HepG2 (cell line): ENCODE measurements at regions not wholly inside any gene's neighbourhood (a gene's known extent, or its start where the extent isn't known, plus 50 kb on each side); places are given as distances from the start of the nearest gene placed in this dataset.

Experiments used
- ATF1 ChIP-seq: IDR thresholded peaks from 2 replicates; pipeline ENCODE4 v1.6.1; 2016; ENCODE audit warnings: mild to moderate bottlenecking, control low read depth
- ELF3 ChIP-seq: IDR thresholded peaks from 2 replicates; pipeline ENCODE4 v1.6.1; 2016; ENCODE audit warnings: missing genetic modification reagents, missing compliant biosample characterization
- PRMT3 ChIP-seq: sonication (generic); formaldehyde crosslinking; IDR thresholded peaks from 2 replicates; pipeline ENCODE4 v1.8.1; 2022; ENCODE audit warnings: low read depth, mild to moderate bottlenecking, moderate library complexity, missing genetic modification reagents, borderline replicate concordance
- RARG ChIP-seq: sonication (generic); formaldehyde crosslinking; IDR thresholded peaks from 2 replicates; pipeline ENCODE4 v1.4.0; 2020; ENCODE audit warnings: low read depth, mild to moderate bottlenecking, missing genetic modification reagents
- SAFB2 ChIP-seq: sonication (generic); formaldehyde crosslinking; IDR thresholded peaks from 2 replicates; pipeline ENCODE4 v1.5.1; 2020; ENCODE audit warnings: missing genetic modification reagents, low read depth, mild to moderate bottlenecking, borderline replicate concordance
- SKIL ChIP-seq: sonication (generic); formaldehyde crosslinking; IDR thresholded peaks from 2 replicates; pipeline ENCODE4 v1.8.0; 2022; ENCODE audit warnings: missing genetic modification reagents, mild to moderate bottlenecking, moderate library complexity, borderline replicate concordance
- THAP9 ChIP-seq: sonication (generic); formaldehyde crosslinking; IDR thresholded peaks from 2 replicates; pipeline ENCODE4; 2020; ENCODE audit warnings: missing genetic modification reagents, mild to moderate bottlenecking, borderline replicate concordance
- YEATS2 ChIP-seq: sonication (generic); formaldehyde crosslinking; IDR thresholded peaks from 2 replicates; pipeline ENCODE4 v1.4.0; 2020; ENCODE audit warnings: missing genetic modification reagents, borderline replicate concordance
- ZKSCAN8 ChIP-seq: IDR thresholded peaks from 2 replicates; pipeline ENCODE4 v1.6.1; 2016; ENCODE audit warnings: borderline replicate concordance, missing genetic modification reagents, missing compliant biosample characterization
- ZNF136 ChIP-seq: sonication (generic); formaldehyde crosslinking; IDR thresholded peaks from 2 replicates; pipeline ENCODE4 v1.8.1; 2022; ENCODE audit warnings: low read depth, mild to moderate bottlenecking, moderate library complexity, missing genetic modification reagents
- ZNF335 ChIP-seq: sonication (generic); formaldehyde crosslinking; IDR thresholded peaks from 2 replicates; pipeline ENCODE4 v1.4.0; 2020; ENCODE audit warnings: missing genetic modification reagents
- ZSCAN25 ChIP-seq: sonication (generic); formaldehyde crosslinking; IDR thresholded peaks from 2 replicates; pipeline ENCODE4 v1.8.0; 2022; ENCODE audit warnings: mild to moderate bottlenecking, missing genetic modification reagents
- TF ChIP-seq, protein P1 (sequence below): sonication (generic); formaldehyde crosslinking; conservative IDR thresholded peaks from 2 replicates; pipeline ENCODE4 v1.4.0; 2020; ENCODE audit warnings: missing genetic modification reagents
- TF ChIP-seq, protein P2 (sequence below): sonication (generic); formaldehyde crosslinking; IDR thresholded peaks from 2 replicates; pipeline ENCODE4 v1.5.1; 2020; ENCODE audit warnings: mild to moderate bottlenecking, missing genetic modification reagents, moderate library complexity

- TF ChIP-seq, protein P1, sequence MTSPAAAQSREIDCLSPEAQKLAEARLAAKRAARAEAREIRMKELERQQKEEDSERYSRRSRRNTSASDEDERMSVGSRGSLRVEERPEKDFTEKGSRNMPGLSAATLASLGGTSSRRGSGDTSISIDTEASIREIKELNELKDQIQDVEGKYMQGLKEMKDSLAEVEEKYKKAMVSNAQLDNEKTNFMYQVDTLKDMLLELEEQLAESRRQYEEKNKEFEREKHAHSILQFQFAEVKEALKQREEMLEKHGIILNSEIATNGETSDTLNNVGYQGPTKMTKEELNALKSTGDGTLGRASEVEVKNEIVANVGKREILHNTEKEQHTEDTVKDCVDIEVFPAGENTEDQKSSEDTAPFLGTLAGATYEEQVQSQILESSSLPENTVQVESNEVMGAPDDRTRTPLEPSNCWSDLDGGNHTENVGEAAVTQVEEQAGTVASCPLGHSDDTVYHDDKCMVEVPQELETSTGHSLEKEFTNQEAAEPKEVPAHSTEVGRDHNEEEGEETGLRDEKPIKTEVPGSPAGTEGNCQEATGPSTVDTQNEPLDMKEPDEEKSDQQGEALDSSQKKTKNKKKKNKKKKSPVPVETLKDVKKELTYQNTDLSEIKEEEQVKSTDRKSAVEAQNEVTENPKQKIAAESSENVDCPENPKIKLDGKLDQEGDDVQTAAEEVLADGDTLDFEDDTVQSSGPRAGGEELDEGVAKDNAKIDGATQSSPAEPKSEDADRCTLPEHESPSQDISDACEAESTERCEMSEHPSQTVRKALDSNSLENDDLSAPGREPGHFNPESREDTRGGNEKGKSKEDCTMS (CRISPR knock-in tag): no peak
- TF ChIP-seq, protein P2, sequence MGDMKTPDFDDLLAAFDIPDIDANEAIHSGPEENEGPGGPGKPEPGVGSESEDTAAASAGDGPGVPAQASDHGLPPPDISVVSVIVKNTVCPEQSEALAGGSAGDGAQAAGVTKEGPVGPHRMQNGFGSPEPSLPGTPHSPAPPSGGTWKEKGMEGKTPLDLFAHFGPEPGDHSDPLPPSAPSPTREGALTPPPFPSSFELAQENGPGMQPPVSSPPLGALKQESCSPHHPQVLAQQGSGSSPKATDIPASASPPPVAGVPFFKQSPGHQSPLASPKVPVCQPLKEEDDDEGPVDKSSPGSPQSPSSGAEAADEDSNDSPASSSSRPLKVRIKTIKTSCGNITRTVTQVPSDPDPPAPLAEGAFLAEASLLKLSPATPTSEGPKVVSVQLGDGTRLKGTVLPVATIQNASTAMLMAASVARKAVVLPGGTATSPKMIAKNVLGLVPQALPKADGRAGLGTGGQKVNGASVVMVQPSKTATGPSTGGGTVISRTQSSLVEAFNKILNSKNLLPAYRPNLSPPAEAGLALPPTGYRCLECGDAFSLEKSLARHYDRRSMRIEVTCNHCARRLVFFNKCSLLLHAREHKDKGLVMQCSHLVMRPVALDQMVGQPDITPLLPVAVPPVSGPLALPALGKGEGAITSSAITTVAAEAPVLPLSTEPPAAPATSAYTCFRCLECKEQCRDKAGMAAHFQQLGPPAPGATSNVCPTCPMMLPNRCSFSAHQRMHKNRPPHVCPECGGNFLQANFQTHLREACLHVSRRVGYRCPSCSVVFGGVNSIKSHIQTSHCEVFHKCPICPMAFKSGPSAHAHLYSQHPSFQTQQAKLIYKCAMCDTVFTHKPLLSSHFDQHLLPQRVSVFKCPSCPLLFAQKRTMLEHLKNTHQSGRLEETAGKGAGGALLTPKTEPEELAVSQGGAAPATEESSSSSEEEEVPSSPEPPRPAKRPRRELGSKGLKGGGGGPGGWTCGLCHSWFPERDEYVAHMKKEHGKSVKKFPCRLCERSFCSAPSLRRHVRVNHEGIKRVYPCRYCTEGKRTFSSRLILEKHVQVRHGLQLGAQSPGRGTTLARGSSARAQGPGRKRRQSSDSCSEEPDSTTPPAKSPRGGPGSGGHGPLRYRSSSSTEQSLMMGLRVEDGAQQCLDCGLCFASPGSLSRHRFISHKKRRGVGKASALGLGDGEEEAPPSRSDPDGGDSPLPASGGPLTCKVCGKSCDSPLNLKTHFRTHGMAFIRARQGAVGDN: no peak
- TF ChIP-seq SAFB2 (CRISPR knock-in tag) (no peak), ZKSCAN8 (no peak), PRMT3 (CRISPR knock-in tag) (no peak), ATF1 (no peak), ZNF335 (CRISPR knock-in tag) (no peak), ELF3 (CRISPR knock-in tag) (no peak), RARG (no peak), ZSCAN25 (CRISPR knock-in tag) (no peak), YEATS2 (CRISPR knock-in tag) (no peak), SKIL (no peak), ZNF136 (CRISPR knock-in tag) (no peak), THAP9 (CRISPR knock-in tag) (no peak)
These were observed 51.6 kb upstream of the CCN6 start (continued) for GRCh38 chr6:112002307-112002706.
